ENCODE measurements at regions not wholly inside any gene's neighbourhood (a gene's known extent, or its start where the extent isn't known, plus 50 kb on each side); places are given as distances from the start of the nearest gene placed in this dataset.

GRCh38 chrX:26442340-26442739 lies 226.4 kb downstream of the MAGEB5 start:
- no peak overlapping the region for H3K4me3 ChIP-seq
- H3K4me1 ChIP-seq, result no peaks in the 10 kb centered on the region
- H3K36me3 ChIP-seq, result no peaks in the 10 kb centered on the region
- H3K9me3 ChIP-seq, result no peaks in the 10 kb centered on the region
- intact Hi-C loops (cut with DNase I), result no loop called here
- WGBS, 2 donors, result 30 to 35% methylated on average over 1 of the region's 1 CpG
- H3K27ac ChIP-seq, result no peak overlapping the region
- H3K27me3 ChIP-seq, result no peaks in the 10 kb centered on the region
- peak in 2 of 6 donors; percentile 2 to 14 for DNase-seq
- peak; percentile 69 for FAIRE-seq
- TF ChIP-seq, protein P1, sequence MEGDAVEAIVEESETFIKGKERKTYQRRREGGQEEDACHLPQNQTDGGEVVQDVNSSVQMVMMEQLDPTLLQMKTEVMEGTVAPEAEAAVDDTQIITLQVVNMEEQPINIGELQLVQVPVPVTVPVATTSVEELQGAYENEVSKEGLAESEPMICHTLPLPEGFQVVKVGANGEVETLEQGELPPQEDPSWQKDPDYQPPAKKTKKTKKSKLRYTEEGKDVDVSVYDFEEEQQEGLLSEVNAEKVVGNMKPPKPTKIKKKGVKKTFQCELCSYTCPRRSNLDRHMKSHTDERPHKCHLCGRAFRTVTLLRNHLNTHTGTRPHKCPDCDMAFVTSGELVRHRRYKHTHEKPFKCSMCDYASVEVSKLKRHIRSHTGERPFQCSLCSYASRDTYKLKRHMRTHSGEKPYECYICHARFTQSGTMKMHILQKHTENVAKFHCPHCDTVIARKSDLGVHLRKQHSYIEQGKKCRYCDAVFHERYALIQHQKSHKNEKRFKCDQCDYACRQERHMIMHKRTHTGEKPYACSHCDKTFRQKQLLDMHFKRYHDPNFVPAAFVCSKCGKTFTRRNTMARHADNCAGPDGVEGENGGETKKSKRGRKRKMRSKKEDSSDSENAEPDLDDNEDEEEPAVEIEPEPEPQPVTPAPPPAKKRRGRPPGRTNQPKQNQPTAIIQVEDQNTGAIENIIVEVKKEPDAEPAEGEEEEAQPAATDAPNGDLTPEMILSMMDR (IDR thresholded peaks at IDR 0.05), result peak in 3 of 4 donors; percentile 17 to 34 (median 33)
- peak in 3 of 4 donors; percentile 59 to 82 (median 81) for ATAC-seq

- 71 to 76% methylated on average over 3 of the region's 3 CpGs for WGBS, 2 donors
- TF ChIP-seq, protein P1 (IDR thresholded peaks at IDR 0.05), result no peak
- Histone ChIP-seq H3K36me3 (no peaks in the 10 kb centered on the region), H3K9me3 (peaks cover 0 to 4% (median 0%) of the 10 kb centered on the region in 4 donors), H3K27me3 (no peaks in the 10 kb centered on the region), H3K4me3 (no peak overlapping the region), H3K4me1 (peaks cover under 1 to 6% (median 5%) of the 10 kb centered on the region in 3 donors), H3K27ac (no peak overlapping the region)
- ATAC-seq (no peak), DNase-seq (no peak), FAIRE-seq (no peak)
- intact Hi-C loops (cut with DNase I), result no loop called here
Measured at GRCh38 chrX:26414534-26414933, 198.6 kb downstream of the MAGEB5 start.

- no peaks in the 10 kb centered on the region for H3K27me3 ChIP-seq
- peaks cover 0 to 4% (median 0%) of the 10 kb centered on the region in 4 donors for H3K9me3 ChIP-seq
- WGBS, 2 donors, result 40 to 56% methylated on average over 1 of the region's 1 CpG
- H3K36me3 ChIP-seq, result no peaks in the 10 kb centered on the region
- FAIRE-seq (no peak), ATAC-seq (peak; percentile 59 to 71 (median 65)), DNase-seq (no peak)
- H3K4me3 ChIP-seq, result no peak overlapping the region
- peaks cover 5 to 8% (median 6%) of the 10 kb centered on the region in 3 donors for H3K4me1 ChIP-seq
- no peak overlapping the region for H3K27ac ChIP-seq
- intact Hi-C loops (cut with DNase I), result no loop called here
- TF ChIP-seq, protein P1 (IDR thresholded peaks at IDR 0.05), result no peak
Measured at GRCh38 chrX:26411045-26411444, 195.1 kb downstream of the MAGEB5 start.

- FAIRE-seq (peak; percentile 43), ATAC-seq (peak; percentile 84 to 95 (median 88)), DNase-seq (peak in 2 of 6 donors; percentile 6 to 34)
- TF ChIP-seq, protein P1 (IDR thresholded peaks at IDR 0.05), result no peak
- Histone ChIP-seq H3K36me3 (no peaks in the 10 kb centered on the region), H3K27me3 (no peaks in the 10 kb centered on the region), H3K4me3 (no peak overlapping the region), H3K27ac (no peak overlapping the region), H3K4me1 (peaks cover 5 to 8% (median 6%) of the 10 kb centered on the region in 3 donors), H3K9me3 (no peaks in the 10 kb centered on the region)
- intact Hi-C loops (cut with DNase I), result no loop called here
- WGBS, 2 donors, result 13 to 14% methylated on average over 5 of the region's 5 CpGs
Measured at GRCh38 chrX:26409636-26410035, 193.7 kb downstream of the MAGEB5 start.

DNA sequence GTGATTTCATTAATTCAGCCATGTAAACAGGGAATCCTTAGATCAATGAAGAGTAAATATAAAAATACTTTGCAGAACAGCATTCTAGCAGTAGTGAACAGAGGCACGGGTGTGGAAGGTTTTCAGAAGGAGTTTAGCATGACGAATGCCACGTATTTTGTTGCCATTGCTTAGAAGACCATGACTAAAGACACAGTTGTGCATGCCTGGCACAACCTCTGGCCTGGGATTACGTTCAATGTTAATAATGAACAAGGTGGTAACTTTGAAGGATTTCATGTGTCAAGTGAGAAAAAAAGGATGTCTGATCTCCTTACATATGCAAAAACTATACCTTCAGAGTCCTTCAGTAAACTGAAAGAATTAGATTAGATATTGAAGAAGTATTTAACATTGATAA lies 171.9 kb downstream of the MAGEB5 start:
- 74 to 80% methylated on average over 4 of the region's 4 CpGs for WGBS, 2 donors
- TF ChIP-seq, protein P1 (IDR thresholded peaks at IDR 0.05), result no peak
- Histone ChIP-seq H3K4me3 (no peak overlapping the region), H3K36me3 (no peaks in the 10 kb centered on the region), H3K27ac (no peak overlapping the region), H3K4me1 (no peaks in the 10 kb centered on the region), H3K27me3 (no peaks in the 10 kb centered on the region), H3K9me3 (no peaks in the 10 kb centered on the region)
- no peak for DNase-seq
- intact Hi-C loops (cut with DNase I), result no loop called here
- no peak for FAIRE-seq
- ATAC-seq, result no peak
